HG03378 (cell line): ENCODE measurements at regions not wholly inside any gene's neighbourhood (a gene's known extent, or its start where the extent isn't known, plus 50 kb on each side); places are given as distances from the start of the nearest gene placed in this dataset.
"Not testable (repeated sequence)": the region's sequence is repeated elsewhere in the genome, so short reads cannot be mapped to it uniquely, and the experiment has no call there.

ENCODE experiments used
- ATAC-seq: cut with Tn5 transposase; IDR thresholded peaks from one replicate; pipeline ENCODE4 v1.9.1; 2021; ENCODE audit warnings: mild to moderate bottlenecking, moderate library complexity; ENCODE audit not compliant: unreplicated experiment

GRCh38 chr20:29516847-29517246 is 1740.6 kb upstream of the DEFB115 start:
- ATAC-seq, result not testable (repeated sequence)

DNA sequence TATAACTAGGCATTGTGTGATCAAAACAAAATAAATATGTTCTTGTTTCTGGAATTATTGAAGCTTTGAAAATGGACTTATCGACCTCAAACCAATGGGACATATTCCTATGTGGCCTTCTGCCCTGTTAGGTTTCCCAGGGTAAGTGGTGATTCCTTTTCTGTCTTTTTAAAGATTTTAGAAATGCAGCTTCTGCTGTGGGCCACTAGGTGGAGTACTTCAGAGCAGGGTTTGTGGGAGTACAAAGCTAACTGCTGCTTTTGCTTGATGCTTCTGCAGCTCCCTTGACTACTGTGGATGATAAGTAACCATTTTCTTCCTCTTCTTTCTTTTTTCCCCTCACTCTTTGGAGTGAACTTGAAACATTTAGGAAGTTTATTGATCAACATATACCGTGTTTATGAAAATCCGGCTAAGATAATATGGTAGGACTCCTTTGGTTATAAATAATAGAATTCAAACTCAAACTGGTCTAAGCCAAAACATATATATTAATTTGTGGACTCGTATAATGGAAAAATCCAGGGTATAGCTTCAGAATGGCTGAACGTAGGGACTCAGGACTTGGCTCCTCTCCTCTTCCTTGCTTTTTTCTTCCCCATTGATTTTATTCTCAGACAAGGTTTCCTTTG is 1737.7 kb upstream of the DEFB115 start:
- ATAC-seq, result not testable (repeated sequence)

DNA sequence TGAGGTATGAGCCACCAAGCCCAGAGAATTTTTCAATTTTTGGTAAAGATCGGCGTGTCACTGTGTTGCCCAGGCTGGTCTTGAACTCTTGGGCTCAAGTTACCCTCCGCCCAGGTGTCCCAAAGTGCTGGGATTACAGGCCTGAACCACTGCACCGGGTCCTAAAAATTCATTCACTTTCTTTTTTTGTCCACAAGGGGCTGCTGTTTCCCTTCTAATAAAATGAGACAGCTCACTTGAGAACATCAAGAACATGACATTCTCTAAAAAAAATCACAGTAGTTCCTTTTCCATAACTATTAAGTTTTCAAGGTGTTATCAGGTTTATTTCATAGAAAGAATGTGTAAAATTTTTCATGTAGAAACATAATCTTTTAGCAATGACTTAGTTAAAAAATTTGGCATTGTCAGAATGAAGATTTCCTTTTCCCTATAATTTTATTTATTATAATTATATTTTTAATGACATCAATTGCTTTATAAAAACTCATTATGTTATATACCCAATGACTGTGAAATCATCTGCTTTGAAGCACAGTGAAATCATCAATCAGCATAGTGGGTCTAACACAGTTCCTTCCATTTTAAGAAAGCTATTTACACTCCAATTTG is 1723.8 kb upstream of the DEFB115 start:
- not testable (repeated sequence) for ATAC-seq

DNA sequence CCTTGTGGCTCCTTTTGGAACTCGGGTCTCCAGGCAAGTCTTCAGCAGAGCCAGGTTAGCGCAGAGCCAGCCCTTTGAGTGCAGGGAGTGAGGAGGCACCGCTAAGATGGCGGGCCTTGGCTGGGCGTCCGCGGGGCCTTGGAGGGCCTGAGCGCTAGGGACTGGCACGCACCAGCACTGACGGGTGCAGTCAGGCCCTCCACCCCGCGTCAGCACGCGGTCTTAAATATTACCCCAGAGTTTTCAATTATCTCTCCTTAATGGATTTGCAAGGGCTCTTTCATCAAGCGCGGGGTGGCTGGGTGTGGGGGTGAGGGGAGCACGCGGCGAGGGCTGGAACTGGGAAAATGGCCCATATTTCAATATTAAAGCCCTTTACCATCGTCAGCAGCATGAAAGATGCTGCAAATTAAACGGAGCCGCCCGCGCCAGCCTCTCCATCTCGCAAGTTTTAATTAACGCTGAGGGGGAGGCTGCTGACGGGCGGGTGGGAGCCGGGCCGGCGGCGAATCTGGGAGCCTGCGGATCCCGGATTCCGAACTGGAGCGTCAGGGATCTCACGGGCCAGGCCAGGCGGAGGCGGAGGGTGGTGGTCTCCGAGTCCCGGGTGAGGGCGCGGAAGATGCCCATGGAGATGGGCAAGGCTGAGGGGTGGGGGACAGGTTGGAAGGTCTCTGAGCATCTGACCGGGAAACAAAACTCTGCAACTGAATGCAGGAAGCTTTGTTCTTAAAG is 1690.4 kb upstream of the DEFB115 start:
- not testable (repeated sequence) for ATAC-seq

- ATAC-seq, result not testable (repeated sequence)
Measured at GRCh38 chr20:29567671-29568070, 1689.8 kb upstream of the DEFB115 start.

DNA sequence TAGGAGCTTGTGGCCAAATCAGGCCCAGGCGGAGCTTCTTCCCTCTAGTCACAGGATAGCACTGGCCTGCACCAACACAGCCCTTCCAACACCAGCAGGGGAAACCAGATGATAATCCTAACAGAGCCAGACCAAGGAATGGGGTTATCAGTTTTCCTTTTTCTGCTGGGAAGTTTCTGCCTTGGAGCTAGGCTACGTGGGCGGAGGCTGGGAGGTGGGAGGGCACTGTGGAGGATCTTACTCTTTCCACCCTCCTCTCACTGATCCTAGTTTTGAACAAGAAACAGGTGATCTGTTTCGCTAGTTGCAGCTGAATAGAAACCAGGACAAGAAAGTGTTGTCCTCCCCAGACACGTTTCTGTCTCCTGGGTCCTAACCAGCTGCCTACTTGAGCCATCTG is 1687.3 kb upstream of the DEFB115 start:
- not testable (repeated sequence) for ATAC-seq

DNA sequence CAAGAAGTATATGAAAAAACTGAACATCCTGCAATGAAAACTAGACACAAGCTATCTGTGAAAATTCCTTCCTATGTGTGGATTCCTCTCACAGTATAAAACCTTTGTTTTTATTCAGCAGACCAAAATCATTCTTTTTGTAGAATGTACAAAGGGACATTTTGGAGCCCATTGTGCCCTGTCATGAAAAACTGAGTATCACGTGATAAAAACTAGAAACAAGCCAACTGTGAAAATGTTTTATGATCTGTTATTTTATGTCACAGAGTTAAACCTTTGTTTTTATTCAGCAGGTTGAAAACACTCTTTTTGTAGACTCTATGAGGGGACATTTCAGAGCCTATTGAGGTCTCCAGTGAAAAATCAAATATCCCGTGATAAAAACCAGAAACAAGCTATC is 1667.9 kb upstream of the DEFB115 start:
- ATAC-seq, result not testable (repeated sequence)

- ATAC-seq, result not testable (repeated sequence)
Measured at GRCh38 chr20:29604163-29604562, 1653.3 kb upstream of the DEFB115 start.

GRCh38 chr20:29606171-29606570 is 1651.3 kb upstream of the DEFB115 start:
- ATAC-seq, result not testable (repeated sequence)

- not testable (repeated sequence) for ATAC-seq
Measured at GRCh38 chr20:29629395-29629794, 1628.1 kb upstream of the DEFB115 start.
